Loucy (cell line): ENCODE measurements at regions not wholly inside any gene's neighbourhood (a gene's known extent, or its start where the extent isn't known, plus 50 kb on each side); places are given as distances from the start of the nearest gene placed in this dataset.
"Not testable (repeated sequence)": the region's sequence is repeated elsewhere in the genome, so short reads cannot be mapped to it uniquely, and the experiment has no call there.

Experiments used
- CTCF ChIP-seq: fragments of 200-600 bp; sonication (generic); conservative IDR thresholded peaks from 2 replicates; pipeline ENCODE4 v1.5.1; 2014; ENCODE audit warnings: mild to moderate bottlenecking, antibody characterized with exemption, low read length
- EZH2phosphoT487 ChIP-seq: fragments of 200-600 bp; IDR thresholded peaks from 2 replicates; pipeline ENCODE4 v1.6.1; 2018; ENCODE audit warnings: antibody characterized with exemption, mild to moderate bottlenecking, moderate library complexity, borderline replicate concordance

- TF ChIP-seq CTCF, EZH2phosphoT487: not testable (repeated sequence)
These were observed 798.6 kb downstream of the PLCL1 start for GRCh38 chr2:198602986-198603385.
